H1 (cell line): ENCODE measurements at regions not wholly inside any gene's neighbourhood (a gene's known extent, or its start where the extent isn't known, plus 50 kb on each side); places are given as distances from the start of the nearest gene placed in this dataset.
A peak's percentile ranks its signal among the peaks of the same experiment; 100 is the strongest.

ENCODE experiments used
- CTCF ChIA-PET: fragments of 300-600 bp; sonication (Branson Sonifier 250); formaldehyde crosslinking; loops from one replicate; lab custom pipeline; 2021; ENCODE audit not compliant: partially characterized antibody; lab: Charles Lee
- POLR2A ChIA-PET: fragments of 300-600 bp; sonication (Branson Sonifier 250); formaldehyde crosslinking; loops from one replicate; lab custom pipeline; 2021; ENCODE audit warnings: inconsistent platforms; ENCODE audit not compliant: partially characterized antibody; lab: Charles Lee
- DNase-seq, 2 experiments: peaks; one replicate each; pipeline versions ENCODE4 v3.0.0 to v3.0.0-alpha.2; 2010 to 2022; ENCODE audit warnings: low spot score in 2 of 2, low read depth in 1 of 2, mixed read lengths in 1 of 2
- FAIRE-seq: peaks from 2 replicates; lab custom pipeline; 2011; peaks lifted over from hg19 to GRCh38; lab: Jason Lieb, UNC
- H2AFZ ChIP-seq: 2 replicates; pipeline ENCODE4 v1.8.1; 2012; ENCODE audit warnings: low read length, inconsistent platforms
- H2AK5ac ChIP-seq: 2 replicates; pipeline ENCODE4 v1.6.1; 2013; ENCODE audit warnings: low read depth, low read length
- H2BK120ac ChIP-seq: replicated peaks from 2 replicates; pipeline ENCODE3; 2013; ENCODE audit warnings: low read depth, low read length, inconsistent platforms
- H2BK12ac ChIP-seq: 2 replicates; pipeline ENCODE4 v1.6.1; 2013; ENCODE audit warnings: low read depth, low read length
- H2BK15ac ChIP-seq: 2 replicates; pipeline ENCODE4 v1.6.1; 2013; ENCODE audit warnings: low read length
- H2BK20ac ChIP-seq: 2 replicates; pipeline ENCODE4 v1.6.1; 2013; ENCODE audit warnings: low read length
- H2BK5ac ChIP-seq: 2 replicates; pipeline ENCODE4 v1.6.1; 2013; ENCODE audit warnings: low read depth, low read length
- H3K14ac ChIP-seq: 2 replicates; pipeline ENCODE4 v1.6.1; 2013; ENCODE audit warnings: inconsistent platforms; ENCODE audit not compliant: insufficient read length
- H3K18ac ChIP-seq: 2 replicates; pipeline ENCODE4 v1.6.1; 2013; ENCODE audit warnings: low read length; ENCODE audit errors: extremely low read depth
- H3K23ac ChIP-seq: 2 replicates; pipeline ENCODE4 v1.6.1; 2013; ENCODE audit warnings: inconsistent platforms; ENCODE audit not compliant: insufficient read length
- H3K23me2 ChIP-seq: 2 replicates; pipeline ENCODE4 v1.6.1; 2013; ENCODE audit warnings: low read depth, low read length
- H3K27ac ChIP-seq: 2 replicates; pipeline ENCODE4 v1.6.1; 2011; ENCODE audit warnings: low read depth, low read length, inconsistent platforms
- H3K27me3 ChIP-seq, 4 experiments: replicated peaks in 1 of 4; 1 replicate in 1 of 4; 2 replicates in 3 of 4; pipeline versions ENCODE4 v1.6.1 to v1.8.1; 2011 to 2013; ENCODE audit warnings: low read length in 3 of 4, mild to moderate bottlenecking in 3 of 4, inconsistent platforms in 2 of 4, mixed read lengths in 2 of 4, moderate library complexity in 1 of 4; ENCODE audit not compliant: control insufficient read depth in 3 of 4, insufficient read depth in 3 of 4; ENCODE audit errors: extremely low read depth in 1 of 4
- H3K36me3 ChIP-seq, 4 experiments: 2 replicates each; pipeline versions ENCODE4 v1.6.1 to v1.8.1; 2011 to 2013; ENCODE audit warnings: mild to moderate bottlenecking in 4 of 4, low read length in 3 of 4, moderate library complexity in 2 of 4, control low read depth in 1 of 4, inconsistent platforms in 1 of 4; ENCODE audit not compliant: insufficient read depth in 4 of 4, control insufficient read depth in 2 of 4
- H3K4ac ChIP-seq: replicated peaks from 2 replicates; pipeline ENCODE3; 2013; ENCODE audit warnings: low read length, low read depth, mixed read lengths, inconsistent platforms; ENCODE audit not compliant: insufficient read length
- H3K4me1 ChIP-seq, 4 experiments: replicated peaks in 1 of 4; 1 replicate in 1 of 4; 2 replicates in 3 of 4; pipeline versions ENCODE4 v1.6.1 to v1.8.1; 2011 to 2013; ENCODE audit warnings: low read length in 3 of 4, inconsistent platforms in 2 of 4, mixed read lengths in 1 of 4; ENCODE audit not compliant: insufficient read depth in 4 of 4, control insufficient read depth in 3 of 4
- H3K4me2 ChIP-seq, 2 experiments: 2 replicates each; pipeline versions ENCODE4 v1.6.1 to v1.8.1; 2011 to 2013; ENCODE audit warnings: low read depth in 2 of 2, low read length in 2 of 2, control low read depth in 1 of 2, inconsistent platforms in 1 of 2, mild to moderate bottlenecking in 1 of 2; ENCODE audit not compliant: insufficient read depth in 1 of 2
- H3K4me3 ChIP-seq, 4 experiments: fragments of 200-600, 300-600 bp in 1 of 4; sonication (generic), shearing (Covaris generic), sonication (Bioruptor Twin) in 1 of 4; 2 replicates each; pipeline versions ENCODE4 v1.5.1 to v1.8.1; 2011 to 2016; ENCODE audit warnings: low read length in 4 of 4, low read depth in 3 of 4, control low read depth in 2 of 4, inconsistent platforms in 2 of 4, mild to moderate bottlenecking in 2 of 4, mixed read lengths in 1 of 4, moderate library complexity in 1 of 4; ENCODE audit not compliant: insufficient read depth in 2 of 4; ENCODE audit errors: extremely low read depth in 1 of 4
- H3K56ac ChIP-seq: replicated peaks from 2 replicates; pipeline ENCODE3; 2013; ENCODE audit warnings: low read depth, mild to moderate bottlenecking, mixed read lengths, low read length, inconsistent platforms; ENCODE audit not compliant: insufficient read length
- H3K79me1 ChIP-seq: 2 replicates; pipeline ENCODE4 v1.6.1; 2013; ENCODE audit warnings: low read depth, low read length, control low read depth
- H3K79me2 ChIP-seq, 2 experiments: 2 replicates each; pipeline versions ENCODE4 v1.6.1 to v1.8.1; 2012 to 2013; ENCODE audit warnings: low read length in 2 of 2, mild to moderate bottlenecking in 2 of 2, inconsistent platforms in 1 of 2; ENCODE audit not compliant: insufficient read depth in 2 of 2, control insufficient read depth in 1 of 2
- H3K9ac ChIP-seq, 4 experiments: replicated peaks in 1 of 4; 1 replicate in 1 of 4; 2 replicates in 3 of 4; pipeline versions ENCODE4 v1.6.1 to v1.8.1; 2011 to 2013; ENCODE audit warnings: low read depth in 3 of 4, low read length in 3 of 4, control low read depth in 2 of 4, mild to moderate bottlenecking in 2 of 4, moderate library complexity in 2 of 4, inconsistent platforms in 1 of 4; ENCODE audit errors: extremely low read depth in 1 of 4
- H3K9me3 ChIP-seq, 2 experiments: 2 replicates each; pipeline versions ENCODE4 v1.6.1 to v1.8.1; 2012 to 2013; ENCODE audit warnings: mild to moderate bottlenecking in 2 of 2, moderate library complexity in 2 of 2, control low read depth in 1 of 2, inconsistent platforms in 1 of 2, low read depth in 1 of 2, low read length in 1 of 2, mixed read lengths in 1 of 2; ENCODE audit not compliant: insufficient read depth in 2 of 2
- H4K20me1 ChIP-seq, 2 experiments: replicated peaks in 1 of 2; 2 replicates each; pipeline versions ENCODE3 to v1.8.1; 2011 to 2013; ENCODE audit warnings: inconsistent platforms in 2 of 2, low read length in 2 of 2, mild to moderate bottlenecking in 1 of 2; ENCODE audit not compliant: insufficient read depth in 2 of 2, control insufficient read depth in 1 of 2
- H4K5ac ChIP-seq: 2 replicates; pipeline ENCODE4 v1.6.1; 2013; ENCODE audit warnings: low read length, low read depth, mixed read lengths, inconsistent platforms; ENCODE audit not compliant: insufficient read length
- H4K8ac ChIP-seq: 2 replicates; pipeline ENCODE4 v1.8.0; 2013; ENCODE audit warnings: mild to moderate bottlenecking, moderate library complexity, low read length, inconsistent platforms; ENCODE audit not compliant: insufficient read depth; ENCODE audit errors: extremely low read depth
- H4K91ac ChIP-seq: replicated peaks from 2 replicates; pipeline ENCODE3; 2013; ENCODE audit warnings: low read length, mixed read lengths, inconsistent platforms; ENCODE audit not compliant: insufficient read length
- CEBPB ChIP-seq: IDR thresholded peaks from 2 replicates; pipeline ENCODE4 v1.6.1; 2012; ENCODE audit warnings: low read depth, low read length
- FOSL1 ChIP-seq: IDR thresholded peaks from 2 replicates; pipeline ENCODE4 v1.6.1; 2011; ENCODE audit warnings: mild to moderate bottlenecking, low read depth, low read length, moderate library complexity; ENCODE audit not compliant: insufficient read depth
- WGBS, 2 experiments: shearing (Covaris generic) in 1 of 2; methylation state at CpG; one replicate each; pipeline versions ENCODE4 v1.1.6 to v1.1.7; 2013 to 2015; ENCODE audit warnings: low lambda C conversion rate in 2 of 2, mixed read lengths in 2 of 2, inconsistent platforms in 1 of 2, low coverage in 1 of 2, missing lambda C conversion rate in 1 of 2; ENCODE audit not compliant: insufficient replicate concordance in 2 of 2, insufficient coverage in 1 of 2, insufficient read length in 1 of 2; ENCODE audit errors: extremely low coverage in 1 of 2, missing lambda C conversion rate in 1 of 2; 5-methylcytosine and 5-hydroxymethylcytosine counted together

GRCh38 chr15:96867992-96868391 is 537.5 kb downstream of the NR2F2 start:
- Histone ChIP-seq H2BK15ac (no peak overlapping the region), H3K4me2 (no peak overlapping the region), H3K27ac (no peak overlapping the region), H3K79me1 (no peaks in the 10 kb centered on the region), H3K14ac (no peak overlapping the region), H3K9ac (no peak overlapping the region), H3K36me3 (no peaks in the 10 kb centered on the region), H2BK120ac (no peak overlapping the region), H3K4me1 (peaks cover 0 to 10% (median 4%) of the 10 kb centered on the region in 4 experiments; a peak in 4 of 7 replicates), H3K56ac (no peak overlapping the region), H3K23ac (no peak overlapping the region), H4K20me1 (no peaks in the 10 kb centered on the region), H4K8ac (no peak overlapping the region), H2BK20ac (no peak overlapping the region; the same call in 1 of the 2 replicates), H3K18ac (peak overlapping the region; percentile 56), H3K23me2 (no peaks in the 10 kb centered on the region), H3K79me2 (no peaks in the 10 kb centered on the region), H4K91ac (no peak overlapping the region), H4K5ac (no peak overlapping the region), H2AK5ac (no peak overlapping the region), H3K9me3 (peaks cover 6 to 10% of the 10 kb centered on the region in 2 experiments; a peak in 2 of 4 replicates), H3K4me3 (no peak overlapping the region), H2BK12ac (peak overlapping the region; percentile 50; the same call in 1 of the 2 replicates), H2AFZ (no peak overlapping the region), H2BK5ac (peak overlapping the region; percentile 35; the same call in 1 of the 2 replicates), H3K27me3 (no peaks in the 10 kb centered on the region), H3K4ac (no peak overlapping the region)
- 70% methylated on average over 8 of the region's 8 CpGs; no CpG with 5 or more reads in 1 of the 2 experiments for WGBS, 2 experiments
- FAIRE-seq (no peak), DNase-seq (no peak)
- POLR2A ChIA-PET = interaction anchor here (1.1 kb wide), 1 partner anchor 10 kb away, joined by 3 read pairs; no protein-coding TSS in a partner anchor
- CTCF ChIA-PET = interaction anchor here (0.6 kb wide), 1 partner anchor 196 kb away, joined by 3 read pairs; no protein-coding TSS in a partner anchor
- no peak for TF ChIP-seq CEBPB
- no peak for TF ChIP-seq FOSL1
